ENCODE measurements at regions not wholly inside any gene's neighbourhood (a gene's known extent, or its start where the extent isn't known, plus 50 kb on each side); places are given as distances from the start of the nearest gene placed in this dataset.
"Not testable (repeated sequence)": the region's sequence is repeated elsewhere in the genome, so short reads cannot be mapped to it uniquely, and the experiment has no call there.

DNA sequence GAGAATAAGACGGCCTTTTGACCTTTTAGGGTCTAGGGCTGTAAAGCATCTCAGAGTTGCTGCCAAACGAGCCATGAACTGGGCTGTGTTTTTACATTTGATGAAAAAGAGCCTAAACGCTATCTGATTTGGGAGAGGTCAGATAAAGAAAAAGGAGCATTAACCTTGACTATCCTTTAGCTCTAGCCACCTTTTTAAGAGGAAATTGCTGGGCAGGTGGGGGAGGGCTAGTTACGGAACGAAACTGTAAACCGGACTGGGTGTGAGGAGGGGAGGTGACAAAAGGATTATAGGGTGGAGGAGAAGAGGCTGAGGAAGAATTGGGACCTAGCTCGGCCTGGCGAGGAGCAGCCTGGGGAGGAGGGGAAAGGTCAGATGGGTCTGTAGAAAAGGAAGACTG, 68.4 kb downstream of the RAP2B start:
- TF ChIP-seq, protein P1, sequence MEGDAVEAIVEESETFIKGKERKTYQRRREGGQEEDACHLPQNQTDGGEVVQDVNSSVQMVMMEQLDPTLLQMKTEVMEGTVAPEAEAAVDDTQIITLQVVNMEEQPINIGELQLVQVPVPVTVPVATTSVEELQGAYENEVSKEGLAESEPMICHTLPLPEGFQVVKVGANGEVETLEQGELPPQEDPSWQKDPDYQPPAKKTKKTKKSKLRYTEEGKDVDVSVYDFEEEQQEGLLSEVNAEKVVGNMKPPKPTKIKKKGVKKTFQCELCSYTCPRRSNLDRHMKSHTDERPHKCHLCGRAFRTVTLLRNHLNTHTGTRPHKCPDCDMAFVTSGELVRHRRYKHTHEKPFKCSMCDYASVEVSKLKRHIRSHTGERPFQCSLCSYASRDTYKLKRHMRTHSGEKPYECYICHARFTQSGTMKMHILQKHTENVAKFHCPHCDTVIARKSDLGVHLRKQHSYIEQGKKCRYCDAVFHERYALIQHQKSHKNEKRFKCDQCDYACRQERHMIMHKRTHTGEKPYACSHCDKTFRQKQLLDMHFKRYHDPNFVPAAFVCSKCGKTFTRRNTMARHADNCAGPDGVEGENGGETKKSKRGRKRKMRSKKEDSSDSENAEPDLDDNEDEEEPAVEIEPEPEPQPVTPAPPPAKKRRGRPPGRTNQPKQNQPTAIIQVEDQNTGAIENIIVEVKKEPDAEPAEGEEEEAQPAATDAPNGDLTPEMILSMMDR (IDR thresholded peaks at IDR 0.05): not testable (repeated sequence)
- not testable (repeated sequence) for TF ChIP-seq EZH2 (IDR thresholded peaks at IDR 0.05)
